ENCODE measurements at regions not wholly inside any gene's neighbourhood (a gene's known extent, or its start where the extent isn't known, plus 50 kb on each side); places are given as distances from the start of the nearest gene placed in this dataset.
"Not testable (repeated sequence)": the region's sequence is repeated elsewhere in the genome, so short reads cannot be mapped to it uniquely, and the experiment has no call there.

DNA sequence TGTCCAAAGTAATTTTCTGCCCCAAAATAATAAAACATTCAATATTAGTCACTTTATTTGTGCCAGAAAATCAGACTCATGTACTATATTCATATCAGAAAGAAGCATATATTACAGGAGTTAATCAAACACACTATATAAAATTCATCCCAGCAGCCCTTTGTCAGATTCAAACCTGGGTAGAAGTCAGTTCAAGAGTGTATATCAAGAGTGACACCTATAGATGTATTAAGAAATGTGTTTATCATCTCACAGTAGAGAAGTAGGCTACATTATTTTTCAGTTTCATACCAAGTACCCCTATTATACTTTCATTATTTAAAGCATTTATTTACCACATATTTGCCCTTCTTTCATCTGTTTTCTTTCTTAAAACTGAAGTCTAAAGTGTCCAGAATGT, 193.2 kb upstream of the DDX18 start:
- DNase-seq, result no peak
- no peaks in the 10 kb centered on the region for H3K4me1 ChIP-seq
- intact Hi-C loops (cut with micrococcal nuclease), result no loop called here
- H3K36me3 ChIP-seq, result no peaks in the 10 kb centered on the region
- no peak overlapping the region for H3K4me3 ChIP-seq
- H3K27me3 ChIP-seq (ENCODE audit: low read depth), result no peaks in the 10 kb centered on the region
- TF ChIP-seq, protein P1, sequence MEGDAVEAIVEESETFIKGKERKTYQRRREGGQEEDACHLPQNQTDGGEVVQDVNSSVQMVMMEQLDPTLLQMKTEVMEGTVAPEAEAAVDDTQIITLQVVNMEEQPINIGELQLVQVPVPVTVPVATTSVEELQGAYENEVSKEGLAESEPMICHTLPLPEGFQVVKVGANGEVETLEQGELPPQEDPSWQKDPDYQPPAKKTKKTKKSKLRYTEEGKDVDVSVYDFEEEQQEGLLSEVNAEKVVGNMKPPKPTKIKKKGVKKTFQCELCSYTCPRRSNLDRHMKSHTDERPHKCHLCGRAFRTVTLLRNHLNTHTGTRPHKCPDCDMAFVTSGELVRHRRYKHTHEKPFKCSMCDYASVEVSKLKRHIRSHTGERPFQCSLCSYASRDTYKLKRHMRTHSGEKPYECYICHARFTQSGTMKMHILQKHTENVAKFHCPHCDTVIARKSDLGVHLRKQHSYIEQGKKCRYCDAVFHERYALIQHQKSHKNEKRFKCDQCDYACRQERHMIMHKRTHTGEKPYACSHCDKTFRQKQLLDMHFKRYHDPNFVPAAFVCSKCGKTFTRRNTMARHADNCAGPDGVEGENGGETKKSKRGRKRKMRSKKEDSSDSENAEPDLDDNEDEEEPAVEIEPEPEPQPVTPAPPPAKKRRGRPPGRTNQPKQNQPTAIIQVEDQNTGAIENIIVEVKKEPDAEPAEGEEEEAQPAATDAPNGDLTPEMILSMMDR (IDR thresholded peaks at IDR 0.05; ENCODE audit: borderline replicate concordance), result no peak
- no peak overlapping the region for H3K27ac ChIP-seq (replicated peaks)
- H3K9me3 ChIP-seq (replicated peaks), result no peaks in the 10 kb centered on the region

- H3K27ac ChIP-seq (replicated peaks); H3K36me3 ChIP-seq; DNase-seq; intact Hi-C loops (cut with micrococcal nuclease); H3K27me3 ChIP-seq (ENCODE audit: low read depth); H3K4me3 ChIP-seq; H3K9me3 ChIP-seq (replicated peaks); H3K4me1 ChIP-seq: not testable (repeated sequence)
Observed at GRCh38 chr2:117623175-117623574, 191.3 kb upstream of the DDX18 start.

- TF ChIP-seq, protein P1 (IDR thresholded peaks at IDR 0.05; ENCODE audit: borderline replicate concordance), result no peak
Observed at GRCh38 chr2:117631152-117631945, 183.1 kb upstream of the DDX18 start.

DNA sequence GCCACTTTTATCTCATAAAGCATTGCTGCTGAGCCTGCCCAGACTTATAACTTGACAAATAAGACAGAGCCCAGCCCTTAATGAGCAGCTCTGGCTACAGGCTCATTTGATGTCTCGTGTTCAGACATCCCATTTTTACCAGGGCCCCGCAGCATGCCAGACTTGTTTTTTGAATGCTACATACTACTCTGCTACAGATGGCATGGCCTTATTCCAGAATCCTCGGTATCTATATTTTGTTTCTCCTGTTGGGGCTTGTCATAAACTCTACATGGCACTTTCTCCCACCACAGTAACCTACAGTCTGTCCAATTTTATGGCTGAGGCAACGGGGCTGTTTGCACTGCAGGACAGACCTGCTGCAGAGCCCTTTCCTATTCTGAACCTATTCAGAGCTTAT, 179.0 kb upstream of the DDX18 start:
- no peaks in the 10 kb centered on the region for H3K27me3 ChIP-seq (ENCODE audit: low read depth)
- H3K4me3 ChIP-seq, result no peak overlapping the region
- intact Hi-C loops (cut with micrococcal nuclease), result no loop called here
- H3K27ac ChIP-seq (replicated peaks), result no peak overlapping the region
- H3K9me3 ChIP-seq (replicated peaks), result no peaks in the 10 kb centered on the region
- H3K4me1 ChIP-seq, result no peaks in the 10 kb centered on the region
- H3K36me3 ChIP-seq, result no peaks in the 10 kb centered on the region
- DNase-seq, result no peak
- TF ChIP-seq, protein P1 (IDR thresholded peaks at IDR 0.05; ENCODE audit: borderline replicate concordance), result no peak

More at GRCh38 chr2:117631152-117631945, 183.1 kb upstream of the DDX18 start:
- Histone ChIP-seq H3K27ac (replicated peaks) (no peak overlapping the region), H3K27me3 (ENCODE audit: low read depth) (no peaks in the 10 kb centered on the region), H3K4me3 (no peak overlapping the region), H3K4me1 (no peaks in the 10 kb centered on the region), H3K36me3 (no peaks in the 10 kb centered on the region), H3K9me3 (replicated peaks) (no peaks in the 10 kb centered on the region)
- intact Hi-C loops (cut with micrococcal nuclease), result no loop called here
- no peak for DNase-seq

- H3K4me3 ChIP-seq, result no peak overlapping the region
Observed at GRCh38 chr2:117639401-117639800, 175.1 kb upstream of the DDX18 start.

DNA sequence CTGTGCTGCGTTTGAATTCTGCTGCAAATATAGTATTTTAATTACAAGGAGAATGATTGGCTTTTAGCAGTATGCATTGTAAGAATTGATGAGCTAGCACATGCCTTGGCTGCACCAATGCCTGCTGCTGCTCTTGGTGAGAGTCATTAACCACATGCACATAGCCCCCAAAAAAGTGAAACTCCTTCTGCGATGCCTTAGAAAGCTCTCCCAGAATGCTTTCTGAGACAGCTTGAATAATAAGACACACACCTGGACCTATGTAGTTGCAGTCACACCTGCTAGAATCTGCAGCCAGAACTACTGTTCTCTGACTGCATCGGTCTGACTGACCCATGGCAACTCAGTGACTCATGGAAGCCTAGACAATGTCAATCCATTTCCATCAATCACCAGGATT, 170.1 kb upstream of the DDX18 start:
- intact Hi-C loops (cut with micrococcal nuclease), result no loop called here
- H3K4me1 ChIP-seq, result no peaks in the 10 kb centered on the region
- peaks cover 9% of the 10 kb centered on the region for H3K27me3 ChIP-seq (ENCODE audit: low read depth)
- H3K27ac ChIP-seq (replicated peaks), result no peak overlapping the region
- TF ChIP-seq, protein P1 (IDR thresholded peaks at IDR 0.05; ENCODE audit: borderline replicate concordance), result no peak
- no peak overlapping the region for H3K4me3 ChIP-seq
- DNase-seq, result no peak
- no peaks in the 10 kb centered on the region for H3K36me3 ChIP-seq
- H3K9me3 ChIP-seq (replicated peaks), result no peaks in the 10 kb centered on the region

More at GRCh38 chr2:117639401-117639800, 175.1 kb upstream of the DDX18 start:
- intact Hi-C loops (cut with micrococcal nuclease), result no loop called here
- Histone ChIP-seq H3K4me1 (no peaks in the 10 kb centered on the region), H3K27ac (replicated peaks) (no peak overlapping the region), H3K9me3 (replicated peaks) (no peaks in the 10 kb centered on the region), H3K27me3 (ENCODE audit: low read depth) (peaks cover 9% of the 10 kb centered on the region), H3K36me3 (no peaks in the 10 kb centered on the region)
- TF ChIP-seq, protein P1 (IDR thresholded peaks at IDR 0.05; ENCODE audit: borderline replicate concordance), result no peak
- DNase-seq, result no peak

Measured in left ventricle myocardium inferior (tissue), 1 donor.